Activated CD8-positive, alpha-beta T cell treated with anti-CD3 and anti-CD28 coated beads for 36 hours (primary cell): ENCODE measurements at regions not wholly inside any gene's neighbourhood (a gene's known extent, or its start where the extent isn't known, plus 50 kb on each side); places are given as distances from the start of the nearest gene placed in this dataset.

Experiments
- ATAC-seq: fragments of 200-7000 bp; cut with Tn5 transposase; one replicate; pipeline ENCODE4 v1.10.0; 2021; ENCODE audit warnings: mild to moderate bottlenecking, moderate library complexity
- CTCF ChIA-PET: fragments of 350-600 bp; sonication (Branson Sonifier 250); formaldehyde crosslinking; loops from one replicate; lab custom pipeline; 2021; ENCODE audit warnings: antibody characterized with exemption; lab: Charles Lee
- POLR2A ChIA-PET: fragments of 350-600 bp; sonication (Branson Sonifier 250); formaldehyde crosslinking; loops from one replicate; lab custom pipeline; 2021; ENCODE audit warnings: antibody characterized with exemption; lab: Charles Lee
- DNase-seq: peaks from one replicate; pipeline ENCODE4 v3.0.0-alpha.2; 2020
- H3K27ac Mint-ChIP-seq: one replicate; pipeline ENCODE4 v1.8.0; 2021; ENCODE audit warnings: mild to moderate bottlenecking, mixed read lengths
- H3K27me3 Mint-ChIP-seq: one replicate; pipeline ENCODE4 v1.8.0; 2021; ENCODE audit warnings: mixed read lengths
- H3K36me3 Mint-ChIP-seq: one replicate; pipeline ENCODE4 v1.8.0; 2021; ENCODE audit warnings: low read depth, mixed read lengths
- H3K4me1 Mint-ChIP-seq: one replicate; pipeline ENCODE4 v1.8.0; 2021; ENCODE audit warnings: low read depth, mixed read lengths
- H3K4me3 Mint-ChIP-seq: one replicate; pipeline ENCODE4 v1.8.0; 2021; ENCODE audit warnings: mild to moderate bottlenecking, moderate library complexity, mixed read lengths
- H3K9me3 Mint-ChIP-seq: one replicate; pipeline ENCODE4 v1.8.0; 2021; ENCODE audit warnings: mixed read lengths
- intact Hi-C: fragments of 100-400 bp; cut with micrococcal nuclease; formaldehyde crosslinking; loops from one replicate; pipeline ENCODE4 v1.10.0; 2022
- TF ChIP-seq, protein P1 (sequence below): fragments of 200-600 bp; IDR thresholded peaks from one replicate; pipeline ENCODE4 v1.8.0; 2022; ENCODE audit warnings: antibody characterized with exemption, mild to moderate bottlenecking

DNA sequence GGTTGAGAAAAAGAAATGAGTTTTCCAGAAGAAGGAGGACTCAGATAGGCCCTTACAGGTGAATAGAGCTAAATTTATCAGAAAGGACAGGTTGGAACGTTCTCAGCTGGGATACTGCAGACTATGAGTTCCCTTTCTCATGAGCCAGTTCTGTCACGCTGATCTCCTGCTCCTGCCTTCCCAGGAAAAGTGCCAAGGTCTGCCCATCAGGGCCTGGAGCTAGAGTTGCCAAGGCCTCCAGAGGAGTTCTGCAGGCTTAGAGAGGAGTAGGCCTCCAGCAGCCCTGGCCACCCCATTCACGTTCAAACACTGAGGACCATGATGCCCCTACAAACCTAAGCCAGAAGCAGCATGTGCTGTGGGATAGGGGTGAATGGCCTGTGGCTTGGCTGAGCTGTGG, 126.8 kb upstream of the TNR start:
- H3K27me3 Mint-ChIP-seq, result no peaks in the 10 kb centered on the region
- no peaks in the 10 kb centered on the region for H3K4me1 Mint-ChIP-seq
- H3K27ac Mint-ChIP-seq, result no peak overlapping the region
- ATAC-seq, result no peak
- intact Hi-C loops, result no loop called here
- TF ChIP-seq, protein P1, sequence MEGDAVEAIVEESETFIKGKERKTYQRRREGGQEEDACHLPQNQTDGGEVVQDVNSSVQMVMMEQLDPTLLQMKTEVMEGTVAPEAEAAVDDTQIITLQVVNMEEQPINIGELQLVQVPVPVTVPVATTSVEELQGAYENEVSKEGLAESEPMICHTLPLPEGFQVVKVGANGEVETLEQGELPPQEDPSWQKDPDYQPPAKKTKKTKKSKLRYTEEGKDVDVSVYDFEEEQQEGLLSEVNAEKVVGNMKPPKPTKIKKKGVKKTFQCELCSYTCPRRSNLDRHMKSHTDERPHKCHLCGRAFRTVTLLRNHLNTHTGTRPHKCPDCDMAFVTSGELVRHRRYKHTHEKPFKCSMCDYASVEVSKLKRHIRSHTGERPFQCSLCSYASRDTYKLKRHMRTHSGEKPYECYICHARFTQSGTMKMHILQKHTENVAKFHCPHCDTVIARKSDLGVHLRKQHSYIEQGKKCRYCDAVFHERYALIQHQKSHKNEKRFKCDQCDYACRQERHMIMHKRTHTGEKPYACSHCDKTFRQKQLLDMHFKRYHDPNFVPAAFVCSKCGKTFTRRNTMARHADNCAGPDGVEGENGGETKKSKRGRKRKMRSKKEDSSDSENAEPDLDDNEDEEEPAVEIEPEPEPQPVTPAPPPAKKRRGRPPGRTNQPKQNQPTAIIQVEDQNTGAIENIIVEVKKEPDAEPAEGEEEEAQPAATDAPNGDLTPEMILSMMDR, result no peak
- CTCF ChIA-PET, result no interaction called here
- no peaks in the 10 kb centered on the region for H3K36me3 Mint-ChIP-seq
- POLR2A ChIA-PET, result interaction anchor here (0.6 kb wide), 1 partner anchor 148 kb away, joined by 3 read pairs; no protein-coding TSS in a partner anchor
- H3K4me3 Mint-ChIP-seq, result no peak overlapping the region
- no peaks in the 10 kb centered on the region for H3K9me3 Mint-ChIP-seq
- no peak for DNase-seq

DNA sequence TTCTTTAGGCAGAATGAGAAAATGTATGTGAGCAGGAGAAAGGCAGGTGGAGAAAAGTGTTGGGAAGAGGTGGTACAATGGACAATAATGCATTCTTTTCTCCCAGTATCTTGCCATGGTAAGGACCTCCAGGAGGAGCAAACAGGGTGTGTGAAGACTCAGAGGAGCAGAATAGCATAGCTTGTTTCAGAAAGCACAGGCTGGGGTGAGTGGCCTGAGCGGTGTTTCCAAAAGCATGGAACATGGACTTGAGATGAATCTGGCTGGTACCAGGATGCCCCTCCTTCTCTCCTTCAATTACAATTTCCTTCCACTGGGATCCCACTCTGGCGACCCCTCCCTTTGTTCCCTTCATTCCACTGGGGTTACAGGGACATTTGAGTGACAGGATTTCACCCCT, 123.4 kb upstream of the TNR start:
- ChIA-PET CTCF (no interaction called here), POLR2A (no interaction called here)
- no peak overlapping the region for H3K4me3 Mint-ChIP-seq
- no peaks in the 10 kb centered on the region for H3K9me3 Mint-ChIP-seq
- DNase-seq (no peak), ATAC-seq (no peak)
- no peak overlapping the region for H3K27ac Mint-ChIP-seq
- peaks cover 3% of the 10 kb centered on the region for H3K27me3 Mint-ChIP-seq
- H3K4me1 Mint-ChIP-seq, result no peaks in the 10 kb centered on the region
- intact Hi-C loops, result no loop called here
- TF ChIP-seq, protein P1, result no peak
- no peaks in the 10 kb centered on the region for H3K36me3 Mint-ChIP-seq

DNA sequence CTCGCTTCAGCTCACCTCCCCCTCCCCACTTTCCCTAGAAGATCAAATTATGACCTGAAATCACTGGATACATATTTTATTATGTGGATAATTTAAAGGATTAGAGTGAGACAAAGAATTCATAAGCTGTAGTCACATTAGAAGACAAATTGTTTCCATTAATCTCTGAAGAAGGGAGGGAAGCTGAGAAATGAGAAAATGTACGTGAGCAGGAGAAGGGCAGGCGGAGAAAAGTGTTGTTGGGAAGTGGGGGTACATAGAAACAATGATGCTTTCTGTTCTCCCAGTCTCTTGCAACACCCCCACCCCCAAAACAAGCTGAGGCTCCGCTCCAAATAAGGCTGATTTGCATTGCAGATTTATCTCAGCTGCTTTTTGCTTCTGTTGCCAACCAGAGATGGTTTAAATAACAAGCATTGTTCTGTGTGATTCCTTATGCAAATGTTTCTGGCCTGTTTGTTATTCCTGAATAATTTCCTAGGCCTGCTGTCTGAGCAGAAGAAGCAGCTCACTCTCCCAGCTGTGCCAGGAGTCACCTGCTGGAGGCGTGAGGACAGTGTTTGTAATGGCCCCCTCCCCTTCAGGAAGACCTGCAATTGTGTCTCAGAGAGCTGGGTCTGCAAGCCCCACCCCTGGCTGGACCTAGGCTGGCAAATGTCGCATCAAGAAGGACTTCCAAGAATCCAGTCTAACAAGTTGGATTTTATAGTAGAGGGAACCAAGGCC, 121.8 kb upstream of the TNR start:
- ChIA-PET POLR2A (no interaction called here), CTCF (no interaction called here)
- H3K27ac Mint-ChIP-seq, result no peak overlapping the region
- H3K27me3 Mint-ChIP-seq, result peaks cover 3% of the 10 kb centered on the region
- H3K4me3 Mint-ChIP-seq, result no peak overlapping the region
- TF ChIP-seq, protein P1, result no peak
- H3K4me1 Mint-ChIP-seq, result no peaks in the 10 kb centered on the region
- no peaks in the 10 kb centered on the region for H3K9me3 Mint-ChIP-seq
- no peaks in the 10 kb centered on the region for H3K36me3 Mint-ChIP-seq
- ATAC-seq (no peak), DNase-seq (no peak)
- intact Hi-C loops, result no loop called here

DNA sequence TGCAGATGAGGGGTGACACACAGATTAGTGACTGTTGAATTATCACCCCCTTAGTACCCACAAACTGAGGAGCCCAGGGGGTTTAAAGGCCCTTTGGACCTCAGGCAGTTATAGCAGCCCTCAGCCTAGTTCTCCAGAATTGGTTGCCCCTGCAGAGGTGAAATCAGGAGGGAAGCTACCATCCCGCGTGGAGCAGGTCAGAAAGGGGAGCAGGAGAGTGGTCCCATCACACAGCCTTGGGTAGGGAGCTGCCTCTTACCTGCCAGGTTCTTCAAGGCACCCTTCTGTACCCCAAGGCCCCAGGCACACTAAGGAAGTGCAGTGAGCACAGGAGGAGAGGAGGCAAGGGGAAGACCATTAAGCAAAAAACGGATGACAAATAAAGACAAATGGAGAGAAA, 121.2 kb upstream of the TNR start:
- TF ChIP-seq, protein P1, result no peak
- Mint-ChIP-seq H3K27me3 (peaks cover 3% of the 10 kb centered on the region), H3K4me3 (no peak overlapping the region), H3K9me3 (no peaks in the 10 kb centered on the region), H3K4me1 (no peaks in the 10 kb centered on the region), H3K36me3 (no peaks in the 10 kb centered on the region), H3K27ac (no peak overlapping the region)
- POLR2A ChIA-PET, result no interaction called here
- DNase-seq (no peak), ATAC-seq (no peak)
- intact Hi-C loops, result no loop called here
- CTCF ChIA-PET, result no interaction called here

DNA sequence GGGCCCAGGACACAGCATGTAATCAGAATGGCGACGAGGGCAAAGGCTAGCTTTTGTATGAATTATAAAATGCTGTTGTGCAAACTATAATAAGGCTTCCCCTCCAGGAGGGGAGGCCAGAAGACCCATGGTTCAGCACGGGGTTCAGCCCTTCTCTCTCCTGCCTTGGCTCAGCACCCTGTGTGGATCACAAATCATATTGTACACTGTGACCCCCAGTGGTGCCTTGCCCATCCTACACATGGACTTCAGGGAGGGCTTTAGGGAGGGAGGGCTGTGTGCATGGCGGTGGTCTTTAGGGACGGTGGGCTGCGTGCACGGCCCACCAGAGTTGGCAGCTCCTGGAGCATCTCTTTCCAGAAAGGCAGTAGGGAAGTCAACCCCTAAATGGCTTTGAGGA, 120.8 kb upstream of the TNR start:
- DNase-seq, result no peak
- POLR2A ChIA-PET, result no interaction called here
- TF ChIP-seq, protein P1, result no peak
- Mint-ChIP-seq H3K27me3 (peaks cover 3% of the 10 kb centered on the region), H3K9me3 (no peaks in the 10 kb centered on the region), H3K36me3 (no peaks in the 10 kb centered on the region), H3K27ac (no peak overlapping the region), H3K4me1 (no peaks in the 10 kb centered on the region), H3K4me3 (no peak overlapping the region)
- no peak for ATAC-seq
- intact Hi-C loops, result no loop called here
- CTCF ChIA-PET, result no interaction called here
